Heart left ventricle (tissue), 16 donors: ENCODE measurements at regions not wholly inside any gene's neighbourhood (a gene's known extent, or its start where the extent isn't known, plus 50 kb on each side); places are given as distances from the start of the nearest gene placed in this dataset.
A peak's percentile ranks its signal among the peaks of the same experiment; 100 is the strongest.
"Not testable (repeated sequence)": the region's sequence is repeated elsewhere in the genome, so short reads cannot be mapped to it uniquely, and the experiment has no call there.

Experiments used
- ATAC-seq, 4 donors: fragments of 200-7000 bp; cut with Tn5 transposase; one replicate each; pipeline ENCODE4 v1.9.1; 2020 to 2022; ENCODE audit warnings: moderate library complexity in 4 of 4, mild to moderate bottlenecking in 3 of 4, moderate number of reproducible peaks in 1 of 4
- DNase-seq, 5 donors: peaks; one replicate each; pipeline ENCODE4 v3.0.0-alpha.2; 2020
- H3K27ac ChIP-seq, 12 donors: fragments of 200-600 bp; sonication (generic) in 4 of 12; one replicate each; pipeline versions ENCODE4 v1.5.0 to v1.8.0; 2016 to 2022; ENCODE audit warnings: mild to moderate bottlenecking in 2 of 12
- H3K27me3 ChIP-seq, 9 donors: fragments of 200-600 bp; sonication (generic) in 2 of 9; one replicate each; pipeline versions ENCODE4 v1.5.1 to v1.8.0; 2016 to 2022; ENCODE audit warnings: mild to moderate bottlenecking in 3 of 9
- H3K36me3 ChIP-seq, 9 donors: fragments of 200-600 bp; sonication (generic) in 2 of 9; one replicate each; pipeline versions ENCODE4 v1.5.0 to v1.8.0; 2018 to 2022; ENCODE audit warnings: mild to moderate bottlenecking in 2 of 9
- H3K4me1 ChIP-seq, 12 donors: fragments of 200-600 bp; sonication (generic) in 4 of 12; one replicate each; pipeline versions ENCODE4 v1.5.0 to v1.8.0; 2016 to 2022; ENCODE audit warnings: mild to moderate bottlenecking in 3 of 12
- H3K4me3 ChIP-seq, 12 donors: fragments of 200-600 bp; sonication (generic) in 4 of 12; one replicate each; pipeline versions ENCODE4 v1.5.0 to v1.8.0; 2017 to 2022; ENCODE audit warnings: mild to moderate bottlenecking in 9 of 12, moderate library complexity in 4 of 12
- H3K9me3 ChIP-seq, 12 donors: fragments of 200-600 bp; sonication (generic) in 4 of 12; one replicate each; pipeline versions ENCODE4 v1.5.0 to v1.8.0; 2016 to 2022; ENCODE audit warnings: mild to moderate bottlenecking in 1 of 12
- CTCF ChIP-seq, 12 donors: fragments of 200-600 bp; sonication (generic) in 4 of 12; IDR thresholded peaks; one replicate each; pipeline versions ENCODE4 v1.5.0 to v1.8.0; 2018 to 2022; ENCODE audit warnings: antibody characterized with exemption in 12 of 12, mild to moderate bottlenecking in 5 of 12
- POLR2A ChIP-seq, 2 donors: fragments of 450-650 bp; IDR thresholded peaks; one replicate each; pipeline ENCODE4 v1.6.1; 2017; ENCODE audit warnings: antibody characterized with exemption in 2 of 2, mild to moderate bottlenecking in 2 of 2, moderate library complexity in 2 of 2
- WGBS, 4 donors: extraction: QIAGEN DNeasy Blood & Tissue Kit in 2 of 4; methylation state at CpG; one replicate each; pipeline versions ENCODE4 v1.1.5 to v1.1.7; 2013 to 2018; 5-methylcytosine and 5-hydroxymethylcytosine counted together
- intact Hi-C, 10 donors: fragments of 100-400 bp; cut with DNase I; formaldehyde crosslinking; loops; one replicate each; pipeline versions ENCODE4 v1.11.1 to v1.14.2; 2022
- donor health status: ischemic (EF 13 %, LVEDD 7.1; RV severe dilation, severe dysfunction).
- donor health status: healthy with polysubstance abuse.
- donor health status: DM: no; HTN: yes; CAD: no.
- donor health status: DM: no; HTN: no; CAD: no.
- donor health status: ischemic (EF 25% LVEDD 6.9; RV normal size, moderate dysfunction).
- donor health status: ischemic (EF 25% LVEDD 5.7; RV mildly dilated, moderate dysfunction).
- donor health status: healthy.
- donor health status: DM: yes; HTN: yes; CAD: no.
- donor health status: ischemic (EF 35%, LVEDD 5.7; RV mildly dilated, moderate dysfunction).
- donor health status: nonischemic (EF 11% LVEDD 7.7; RV severe dilation, severe dysfunction).
- donor health status: DM: yes; HTN: yes; CAD: no.
- donor health status: PGD.
- donor health status: ischemic (EF 29% LVEDD 5.4; RV normal size, mild dysfunction).
- donor health status: nonischemic (EF 23%, LVEDD 6.1; RV moderate dilation, normal function).

GRCh38 chr10:46098386-46098785 lies 52.3 kb upstream of the MSMB start:
- Histone ChIP-seq H3K4me3 (no peak overlapping the region), H3K27ac (no peak overlapping the region), H3K27me3 (no peaks in the 10 kb centered on the region), H3K36me3 (no peaks in the 10 kb centered on the region), H3K4me1 (peaks cover 0 to 8% (median 0%) of the 10 kb centered on the region in 12 donors), H3K9me3 (peaks cover 0 to 2% (median 0%) of the 10 kb centered on the region in 12 donors)
- TF ChIP-seq POLR2A (IDR thresholded peaks at IDR 0.05), result no peak
- TF ChIP-seq CTCF (IDR thresholded peaks at IDR 0.05), result no peak
- WGBS, 4 donors, result 78 to 92% (median 90%) methylated on average over 7 of the region's 7 CpGs
- intact Hi-C loops, result no loop called here
- ATAC-seq (no peak), DNase-seq (no peak)

- H3K27ac ChIP-seq, H3K36me3 ChIP-seq, H3K9me3 ChIP-seq, H3K4me1 ChIP-seq, H3K27me3 ChIP-seq, DNase-seq, ATAC-seq, H3K4me3 ChIP-seq, intact Hi-C loops: not testable (repeated sequence)
- WGBS, 4 donors, result 62 to 80% (median 75%) methylated on average over 4 of the region's 4 CpGs
These were observed 52.9 kb upstream of the MSMB start for GRCh38 chr10:46098925-46099324.

GRCh38 chr10:46104071-46104585 lies 58.1 kb upstream of the MSMB start:
- no peak overlapping the region for H3K27ac ChIP-seq
- no peak for ATAC-seq
- H3K9me3 ChIP-seq, result peaks cover 0 to 2% (median 0%) of the 10 kb centered on the region in 12 donors
- WGBS, 4 donors, result 61 to 86% (median 68%) methylated on average over 4 of the region's 4 CpGs
- H3K4me1 ChIP-seq, result peaks cover 0 to 9% (median 7%) of the 10 kb centered on the region in 12 donors
- intact Hi-C loops, result loop anchor here in 2 of 10 donors (10.0 kb wide), 2 partner anchors 181 to 1281 kb away; partner anchors contain the start of genes ANTXRL (in 1 of the 2) and ZNF488 (in 1 of the 2)
- no peak for DNase-seq
- no peak overlapping the region for H3K4me3 ChIP-seq
- TF ChIP-seq POLR2A (IDR thresholded peaks at IDR 0.05) (no peak), CTCF (IDR thresholded peaks at IDR 0.05) (no peak)
- H3K36me3 ChIP-seq, result no peaks in the 10 kb centered on the region
- H3K27me3 ChIP-seq, result peaks cover 0 to 8% (median 0%) of the 10 kb centered on the region in 9 donors

GRCh38 chr10:46105416-46105815 lies 59.3 kb upstream of the MSMB start:
- not testable (repeated sequence) for H3K4me1 ChIP-seq, DNase-seq, H3K27me3 ChIP-seq, H3K27ac ChIP-seq, H3K36me3 ChIP-seq, ATAC-seq, H3K9me3 ChIP-seq
- H3K4me3 ChIP-seq, result peak overlapping the region in 1 of 12 donors; percentile 64
- intact Hi-C loops, result loop anchor here in 4 of 10 donors (5.0 to 10.0 kb wide), 3 partner anchors 177 to 1279 kb away; partner anchors contain the start of genes ANTXRL (in 1 of the 4) and ZNF488 (in 1 of the 4)
- 58 to 67% (median 65%) methylated on average over 9 of the region's 9 CpGs for WGBS, 4 donors

- ATAC-seq, result peak in 1 of 4 donors; percentile 42
- not testable (repeated sequence) for H3K9me3 ChIP-seq, H3K36me3 ChIP-seq, DNase-seq, H3K4me1 ChIP-seq, H3K27me3 ChIP-seq
- H3K27ac ChIP-seq, result peak overlapping the region in 1 of 12 donors; percentile 29
- intact Hi-C loops, result loop anchor here in 4 of 10 donors (5.0 to 10.0 kb wide), 3 partner anchors 176 to 1279 kb away; partner anchors contain the start of genes ANTXRL (in 1 of the 4) and ZNF488 (in 1 of the 4)
- peak overlapping the region; percentile 14 to 64 (median 59) for H3K4me3 ChIP-seq
- WGBS, 4 donors, result 2 to 6% (median 3%) methylated on average over 8 to 32 of the region's 32 CpGs
These were observed 59.9 kb upstream of the MSMB start for GRCh38 chr10:46105856-46106409.
